Neutrophil (primary cell): ENCODE measurements at regions not wholly inside any gene's neighbourhood (a gene's known extent, or its start where the extent isn't known, plus 50 kb on each side); places are given as distances from the start of the nearest gene placed in this dataset.

ENCODE experiments used
- H3K27ac ChIP-seq: fragments of 200-600 bp; sonication (generic); 2 replicates; pipeline ENCODE4 v1.5.1; 2016; ENCODE audit warnings: mild to moderate bottlenecking, moderate library complexity
- H3K27me3 ChIP-seq: fragments of 200-600 bp; sonication (generic); 2 replicates; pipeline ENCODE4 v1.6.0; 2016; ENCODE audit warnings: mild to moderate bottlenecking
- H3K36me3 ChIP-seq: fragments of 200-600 bp; sonication (generic); 2 replicates; pipeline ENCODE4 v1.5.1; 2017
- H3K4me1 ChIP-seq, 2 experiments: fragments of 200-600 bp in 1 of 2; sonication (generic) in 1 of 2; 1 replicate in 1 of 2; 2 replicates in 1 of 2; pipeline versions ENCODE4 v1.5.1 to v1.6.1; 2013 to 2016; ENCODE audit warnings: low read depth in 1 of 2, low read length in 1 of 2, mild to moderate bottlenecking in 1 of 2, moderate library complexity in 1 of 2; ENCODE audit not compliant: control insufficient read depth in 1 of 2, insufficient read depth in 1 of 2
- H3K4me3 ChIP-seq, 2 experiments: fragments of 200-600 bp in 1 of 2; sonication (generic) in 1 of 2; 1 replicate in 1 of 2; 2 replicates in 1 of 2; pipeline ENCODE4 v1.5.1; 2013 to 2016; ENCODE audit warnings: low read depth in 1 of 2, low read length in 1 of 2, mild to moderate bottlenecking in 1 of 2, moderate library complexity in 1 of 2
- H3K9me3 ChIP-seq: fragments of 200-600 bp; sonication (generic); 2 replicates; pipeline ENCODE4 v1.5.1; 2016
- TF ChIP-seq, protein P1 (sequence below): fragments of 200-600 bp; sonication (generic); IDR thresholded peaks from 2 replicates; pipeline ENCODE4 v1.5.1; 2016; ENCODE audit warnings: antibody characterized with exemption

DNA sequence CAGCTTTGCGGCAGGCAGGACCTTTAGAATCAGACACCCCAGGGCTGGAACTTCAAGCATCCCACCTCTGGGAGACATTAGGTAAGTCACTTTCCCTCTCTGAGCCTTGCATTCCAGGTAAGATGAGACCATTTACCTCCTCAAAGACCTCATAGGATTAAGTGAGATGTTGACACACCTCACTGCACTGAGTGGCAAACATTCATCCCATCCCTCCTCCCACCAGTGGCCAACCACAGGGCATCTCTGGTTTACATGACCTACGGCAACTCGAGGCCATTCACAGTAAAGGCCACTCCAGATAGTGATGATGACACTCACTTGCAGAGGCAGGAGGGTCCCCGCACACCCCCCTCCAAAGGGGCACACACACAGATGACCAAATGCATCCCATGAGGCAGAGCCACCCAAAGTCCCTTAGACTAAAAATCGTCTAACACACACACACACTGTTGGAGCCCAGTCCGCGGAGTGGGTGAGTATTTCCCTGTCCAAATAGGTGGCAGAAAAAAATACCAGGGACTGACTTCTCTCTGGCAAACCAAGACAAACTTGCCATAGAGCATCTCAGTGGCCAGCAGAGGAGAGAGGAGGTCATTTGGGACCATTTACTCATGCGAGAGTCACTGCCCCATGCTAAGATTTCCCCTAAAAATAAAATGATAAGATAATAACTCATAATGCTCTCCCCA lies 454.9 kb downstream of the SOX9 start:
- TF ChIP-seq, protein P1, sequence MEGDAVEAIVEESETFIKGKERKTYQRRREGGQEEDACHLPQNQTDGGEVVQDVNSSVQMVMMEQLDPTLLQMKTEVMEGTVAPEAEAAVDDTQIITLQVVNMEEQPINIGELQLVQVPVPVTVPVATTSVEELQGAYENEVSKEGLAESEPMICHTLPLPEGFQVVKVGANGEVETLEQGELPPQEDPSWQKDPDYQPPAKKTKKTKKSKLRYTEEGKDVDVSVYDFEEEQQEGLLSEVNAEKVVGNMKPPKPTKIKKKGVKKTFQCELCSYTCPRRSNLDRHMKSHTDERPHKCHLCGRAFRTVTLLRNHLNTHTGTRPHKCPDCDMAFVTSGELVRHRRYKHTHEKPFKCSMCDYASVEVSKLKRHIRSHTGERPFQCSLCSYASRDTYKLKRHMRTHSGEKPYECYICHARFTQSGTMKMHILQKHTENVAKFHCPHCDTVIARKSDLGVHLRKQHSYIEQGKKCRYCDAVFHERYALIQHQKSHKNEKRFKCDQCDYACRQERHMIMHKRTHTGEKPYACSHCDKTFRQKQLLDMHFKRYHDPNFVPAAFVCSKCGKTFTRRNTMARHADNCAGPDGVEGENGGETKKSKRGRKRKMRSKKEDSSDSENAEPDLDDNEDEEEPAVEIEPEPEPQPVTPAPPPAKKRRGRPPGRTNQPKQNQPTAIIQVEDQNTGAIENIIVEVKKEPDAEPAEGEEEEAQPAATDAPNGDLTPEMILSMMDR: no peak
- H3K4me1 ChIP-seq: no peaks in the 10 kb centered on the region
- H3K27me3 ChIP-seq: peaks cover 56% of the 10 kb centered on the region
- no peak overlapping the region for H3K4me3 ChIP-seq
- no peaks in the 10 kb centered on the region for H3K36me3 ChIP-seq
- no peaks in the 10 kb centered on the region for H3K9me3 ChIP-seq
- H3K27ac ChIP-seq: no peak overlapping the region

DNA sequence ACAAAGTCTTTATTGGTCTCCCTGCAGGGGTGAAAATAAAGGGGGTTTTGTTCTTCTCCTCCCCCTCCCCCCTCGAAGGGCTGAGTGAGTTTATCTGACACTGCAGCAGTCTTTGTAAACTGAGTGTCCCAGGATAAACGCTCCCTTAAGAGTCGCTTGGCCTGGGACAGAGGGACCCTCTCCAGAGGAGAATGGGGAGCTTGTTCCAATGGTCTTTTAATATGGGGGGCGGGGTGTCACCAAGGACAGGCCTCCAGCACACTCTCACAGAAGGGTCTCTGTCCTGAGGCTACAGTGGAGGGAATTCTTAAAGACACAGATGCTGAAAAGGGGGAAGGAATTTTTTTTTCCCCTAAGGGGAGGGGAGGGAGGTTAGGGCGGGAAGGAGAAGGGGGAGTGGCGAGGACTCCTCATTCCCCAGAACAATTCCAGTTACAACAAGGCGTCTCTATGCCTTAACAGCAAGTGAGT lies 455.5 kb downstream of the SOX9 start:
- H3K4me1 ChIP-seq: no peaks in the 10 kb centered on the region
- H3K4me3 ChIP-seq: no peak overlapping the region
- TF ChIP-seq, protein P1: no peak
- peaks cover 62% of the 10 kb centered on the region for H3K27me3 ChIP-seq
- H3K9me3 ChIP-seq: no peaks in the 10 kb centered on the region
- no peaks in the 10 kb centered on the region for H3K36me3 ChIP-seq
- H3K27ac ChIP-seq: no peak overlapping the region

DNA sequence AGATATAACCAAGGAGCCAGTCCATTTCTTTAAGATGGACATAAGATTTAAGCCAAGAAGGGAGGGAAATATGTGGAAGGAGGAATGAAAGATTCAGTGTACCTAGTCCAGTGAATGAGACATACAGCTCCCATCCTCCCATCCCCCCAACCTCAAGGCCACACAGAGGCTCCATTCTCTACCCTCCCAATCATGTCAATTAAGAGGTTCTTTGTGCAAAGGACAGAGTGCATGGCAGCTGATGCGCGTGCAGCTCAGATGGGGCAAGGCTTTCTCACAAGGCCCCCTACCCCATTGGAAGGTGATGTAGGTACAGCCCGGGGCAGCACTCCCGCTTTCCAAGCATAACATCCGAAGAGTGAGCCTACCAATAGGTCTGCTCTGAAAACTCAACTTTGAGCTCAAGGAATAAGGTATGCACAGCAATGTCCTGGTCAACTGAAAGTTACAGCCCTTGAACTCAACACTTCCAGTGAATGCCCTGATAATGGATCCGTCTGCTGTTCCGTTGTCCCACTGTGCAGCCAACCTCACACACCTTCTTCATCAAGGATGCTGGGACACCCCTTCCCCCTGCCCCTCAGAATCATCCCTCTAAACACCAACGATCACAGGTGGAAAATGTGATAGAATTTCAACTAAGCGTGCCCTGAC lies 458.1 kb downstream of the SOX9 start:
- TF ChIP-seq, protein P1: no peak
- Histone ChIP-seq H3K36me3 (no peaks in the 10 kb centered on the region), H3K27ac (no peak overlapping the region), H3K4me1 (no peaks in the 10 kb centered on the region), H3K27me3 (peaks cover 55% of the 10 kb centered on the region), H3K4me3 (no peak overlapping the region), H3K9me3 (no peaks in the 10 kb centered on the region)

DNA sequence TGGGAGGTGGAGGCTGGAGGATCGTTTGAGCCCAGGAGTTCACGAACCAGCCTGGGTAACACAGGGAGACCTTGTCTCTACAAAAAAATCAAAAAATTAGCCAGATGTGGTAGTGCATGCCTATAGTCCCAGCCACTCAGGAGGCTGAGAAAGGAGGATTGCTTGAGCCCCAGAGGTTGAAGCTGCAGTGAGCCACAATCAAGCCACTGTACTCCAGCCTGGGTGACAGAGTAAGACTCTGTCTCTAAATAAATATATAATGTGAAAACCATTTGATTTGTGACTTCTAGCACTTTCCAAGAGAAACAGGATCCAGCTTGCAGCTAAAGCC lies 459.1 kb downstream of the SOX9 start:
- Histone ChIP-seq H3K27ac (no peak overlapping the region), H3K4me3 (no peak overlapping the region), H3K27me3 (peaks cover 51% of the 10 kb centered on the region), H3K9me3 (no peaks in the 10 kb centered on the region), H3K36me3 (no peaks in the 10 kb centered on the region), H3K4me1 (no peaks in the 10 kb centered on the region)
- TF ChIP-seq, protein P1: no peak

DNA sequence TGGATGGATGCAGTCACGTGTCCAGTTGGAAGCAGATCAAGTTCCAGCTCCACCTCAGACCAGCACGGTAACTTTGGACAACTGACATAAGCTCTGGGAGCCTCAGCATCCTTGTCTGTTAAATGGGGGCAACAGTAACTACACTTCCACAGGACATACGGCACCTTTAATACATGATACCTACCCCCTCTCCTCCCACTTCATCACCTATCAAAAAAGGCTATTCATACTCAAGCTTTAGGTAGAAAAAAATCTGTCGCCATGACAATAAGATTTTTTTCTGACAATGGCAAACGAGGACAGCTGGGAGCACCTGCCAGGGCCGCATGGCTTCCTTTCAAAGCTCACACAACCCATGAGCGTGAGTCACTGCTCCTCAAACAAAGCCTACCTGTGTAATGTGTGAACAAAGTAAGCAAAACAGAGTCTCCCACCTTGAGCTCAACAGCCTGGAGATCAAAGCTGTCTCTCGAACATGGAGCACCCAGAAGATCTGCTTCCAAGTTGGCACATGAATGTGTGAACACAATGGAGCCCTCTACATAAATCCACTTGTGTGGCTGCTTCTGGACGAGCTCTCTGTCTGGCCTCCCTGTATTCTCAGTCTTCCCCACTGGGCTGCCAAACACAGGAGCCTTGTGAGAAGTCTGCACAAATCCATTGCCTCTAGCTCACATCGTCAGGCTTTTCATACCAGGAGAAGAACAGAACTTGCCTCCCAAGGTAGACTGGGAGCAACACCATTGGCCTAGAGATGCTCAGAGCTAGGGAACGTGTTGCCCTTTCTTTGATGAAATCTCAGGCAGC lies 459.7 kb downstream of the SOX9 start:
- Histone ChIP-seq H3K27me3 (peaks cover 46% of the 10 kb centered on the region), H3K36me3 (no peaks in the 10 kb centered on the region), H3K27ac (no peak overlapping the region)

More for the DNA sequence above, 459.7 kb downstream of the SOX9 start:
- Histone ChIP-seq H3K4me3 (no peak overlapping the region), H3K9me3 (no peaks in the 10 kb centered on the region), H3K4me1 (no peaks in the 10 kb centered on the region)
- TF ChIP-seq, protein P1: no peak
